B cell (primary cell): ENCODE measurements at regions not wholly inside any gene's neighbourhood (a gene's known extent, or its start where the extent isn't known, plus 50 kb on each side); places are given as distances from the start of the nearest gene placed in this dataset.

Source experiments
- EZH2 ChIP-seq: IDR thresholded peaks from 2 replicates; pipeline ENCODE4 v1.6.1; 2012; ENCODE audit warnings: borderline replicate concordance, low read depth, mild to moderate bottlenecking, moderate library complexity, low read length; ENCODE audit not compliant: insufficient read depth, poor library complexity, severe bottlenecking
- TF ChIP-seq, protein P1 (sequence below): fragments of 200-600 bp; IDR thresholded peaks from one replicate; pipeline ENCODE4 v1.8.0; 2022; ENCODE audit warnings: antibody characterized with exemption, mild to moderate bottlenecking

GRCh38 chr6:68159433-68159832 is 475.6 kb upstream of the ADGRB3 start:
- TF ChIP-seq, protein P1, sequence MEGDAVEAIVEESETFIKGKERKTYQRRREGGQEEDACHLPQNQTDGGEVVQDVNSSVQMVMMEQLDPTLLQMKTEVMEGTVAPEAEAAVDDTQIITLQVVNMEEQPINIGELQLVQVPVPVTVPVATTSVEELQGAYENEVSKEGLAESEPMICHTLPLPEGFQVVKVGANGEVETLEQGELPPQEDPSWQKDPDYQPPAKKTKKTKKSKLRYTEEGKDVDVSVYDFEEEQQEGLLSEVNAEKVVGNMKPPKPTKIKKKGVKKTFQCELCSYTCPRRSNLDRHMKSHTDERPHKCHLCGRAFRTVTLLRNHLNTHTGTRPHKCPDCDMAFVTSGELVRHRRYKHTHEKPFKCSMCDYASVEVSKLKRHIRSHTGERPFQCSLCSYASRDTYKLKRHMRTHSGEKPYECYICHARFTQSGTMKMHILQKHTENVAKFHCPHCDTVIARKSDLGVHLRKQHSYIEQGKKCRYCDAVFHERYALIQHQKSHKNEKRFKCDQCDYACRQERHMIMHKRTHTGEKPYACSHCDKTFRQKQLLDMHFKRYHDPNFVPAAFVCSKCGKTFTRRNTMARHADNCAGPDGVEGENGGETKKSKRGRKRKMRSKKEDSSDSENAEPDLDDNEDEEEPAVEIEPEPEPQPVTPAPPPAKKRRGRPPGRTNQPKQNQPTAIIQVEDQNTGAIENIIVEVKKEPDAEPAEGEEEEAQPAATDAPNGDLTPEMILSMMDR: no peak
- no peak for TF ChIP-seq EZH2
